ENCODE measurements at regions not wholly inside any gene's neighbourhood (a gene's known extent, or its start where the extent isn't known, plus 50 kb on each side); places are given as distances from the start of the nearest gene placed in this dataset.

DNA sequence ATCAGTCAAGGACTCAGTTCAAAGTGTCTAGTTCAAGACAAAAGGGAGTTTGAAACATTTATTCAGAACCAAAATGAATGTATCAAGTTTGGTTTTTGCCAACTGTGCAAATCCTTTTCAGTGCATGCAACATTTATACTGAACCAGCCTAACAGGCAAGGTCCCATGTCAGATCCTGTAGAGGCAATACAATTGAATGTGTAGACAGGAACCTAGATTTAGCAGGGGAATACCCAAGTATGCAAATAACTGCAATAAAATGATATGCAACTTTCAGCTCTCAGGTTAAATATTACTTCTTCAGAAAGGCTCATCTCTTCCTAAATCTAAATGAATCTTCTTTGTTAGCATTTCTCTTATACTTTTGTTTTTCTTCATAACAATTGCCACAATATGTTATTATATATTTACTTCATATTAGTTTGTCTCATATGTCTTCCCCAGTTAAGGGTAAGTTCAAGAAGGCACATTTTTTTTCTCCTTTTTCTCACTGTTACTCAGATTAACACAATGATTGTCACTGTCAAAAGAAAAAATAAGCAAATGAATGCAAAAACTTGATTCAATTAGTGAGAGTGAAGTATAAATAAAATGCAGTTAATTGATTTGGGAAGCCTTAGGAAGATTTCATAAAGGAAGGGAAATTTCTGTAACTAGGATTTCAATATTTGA is 163.9 kb upstream of the RASA1 start:
- Histone ChIP-seq H3K4me1 (ENCODE audit: control insufficient read depth in 3 of 3, insufficient read depth in 3 of 3, low read length in 3 of 3) (no peaks in the 10 kb centered on the region), H3K9ac (ENCODE audit: low read depth in 1 of 3, low read length in 3 of 3) (no peak overlapping the region), H3K9me3 (ENCODE audit: control insufficient read depth in 3 of 3, low read length in 3 of 3) (peaks cover 0 to 2% (median 0%) of the 10 kb centered on the region in 3 donors), H3K27me3 (ENCODE audit: control insufficient read depth in 3 of 3, insufficient read depth in 3 of 3, low read length in 3 of 3) (no peaks in the 10 kb centered on the region), H3K36me3 (ENCODE audit: control insufficient read depth in 3 of 3, insufficient read depth in 3 of 3, low read length in 3 of 3) (no peaks in the 10 kb centered on the region), H3K4me3 (ENCODE audit: low read length in 3 of 3) (no peak overlapping the region), H3K27ac (ENCODE audit: low read depth, low read length) (no peak overlapping the region)

DNA sequence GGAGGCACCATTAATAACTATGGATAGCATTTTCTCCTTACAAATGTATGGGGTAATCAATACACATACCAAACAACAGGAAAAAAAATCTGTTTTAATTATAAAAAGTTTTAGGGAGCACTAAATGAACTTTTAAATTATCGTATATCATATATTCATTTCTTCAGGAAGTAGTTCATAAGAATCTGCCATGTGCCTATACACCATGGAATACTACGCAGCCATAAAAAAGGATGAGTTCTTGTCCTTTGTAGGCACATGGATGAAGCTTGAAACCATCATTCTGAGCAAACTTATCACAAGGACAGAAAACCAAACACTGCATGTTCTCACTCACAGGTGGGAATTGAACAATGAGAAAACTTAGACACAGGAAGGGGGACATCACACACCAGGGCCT is 162.1 kb upstream of the RASA1 start:
- H3K4me3 ChIP-seq (ENCODE audit: low read length in 3 of 3): no peak overlapping the region
- H3K27ac ChIP-seq (ENCODE audit: low read depth, low read length): no peak overlapping the region
- H3K36me3 ChIP-seq (ENCODE audit: control insufficient read depth in 3 of 3, insufficient read depth in 3 of 3, low read length in 3 of 3): no peaks in the 10 kb centered on the region
- H3K4me1 ChIP-seq (ENCODE audit: control insufficient read depth in 3 of 3, insufficient read depth in 3 of 3, low read length in 3 of 3): no peaks in the 10 kb centered on the region
- peaks cover 0 to 2% (median 0%) of the 10 kb centered on the region in 3 donors for H3K9me3 ChIP-seq (ENCODE audit: control insufficient read depth in 3 of 3, low read length in 3 of 3)
- H3K27me3 ChIP-seq (ENCODE audit: control insufficient read depth in 3 of 3, insufficient read depth in 3 of 3, low read length in 3 of 3): no peaks in the 10 kb centered on the region
- H3K9ac ChIP-seq (ENCODE audit: low read depth in 1 of 3, low read length in 3 of 3): no peak overlapping the region

DNA sequence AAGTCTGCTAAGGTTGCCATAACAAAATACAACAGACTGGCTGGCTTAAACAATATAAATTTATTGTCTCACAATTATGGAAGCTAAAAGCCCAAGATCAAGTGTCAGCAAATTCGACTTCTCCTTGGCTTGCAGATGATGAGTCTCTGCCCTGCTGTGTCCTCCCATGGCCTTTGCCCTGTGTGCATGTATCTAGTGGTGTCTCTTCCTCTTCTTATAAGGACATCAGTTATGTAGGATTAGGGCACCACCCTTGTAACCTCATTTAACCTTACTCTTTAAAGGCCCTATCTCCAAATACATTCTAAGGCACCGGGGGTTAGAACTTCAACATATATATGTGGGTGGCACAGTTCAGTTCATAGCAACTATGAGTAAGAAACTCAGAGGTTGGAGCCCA is 157.9 kb upstream of the RASA1 start:
- H3K9ac ChIP-seq (ENCODE audit: low read depth in 1 of 3, low read length in 3 of 3): no peak overlapping the region
- no peaks in the 10 kb centered on the region for H3K27me3 ChIP-seq (ENCODE audit: control insufficient read depth in 3 of 3, insufficient read depth in 3 of 3, low read length in 3 of 3)
- H3K4me1 ChIP-seq (ENCODE audit: control insufficient read depth in 3 of 3, insufficient read depth in 3 of 3, low read length in 3 of 3): no peaks in the 10 kb centered on the region
- no peaks in the 10 kb centered on the region for H3K36me3 ChIP-seq (ENCODE audit: control insufficient read depth in 3 of 3, insufficient read depth in 3 of 3, low read length in 3 of 3)
- no peak overlapping the region for H3K27ac ChIP-seq (ENCODE audit: low read depth, low read length)
- H3K9me3 ChIP-seq (ENCODE audit: control insufficient read depth in 3 of 3, low read length in 3 of 3): peaks cover 0 to 2% (median 0%) of the 10 kb centered on the region in 3 donors
- H3K4me3 ChIP-seq (ENCODE audit: low read length in 3 of 3): no peak overlapping the region

DNA sequence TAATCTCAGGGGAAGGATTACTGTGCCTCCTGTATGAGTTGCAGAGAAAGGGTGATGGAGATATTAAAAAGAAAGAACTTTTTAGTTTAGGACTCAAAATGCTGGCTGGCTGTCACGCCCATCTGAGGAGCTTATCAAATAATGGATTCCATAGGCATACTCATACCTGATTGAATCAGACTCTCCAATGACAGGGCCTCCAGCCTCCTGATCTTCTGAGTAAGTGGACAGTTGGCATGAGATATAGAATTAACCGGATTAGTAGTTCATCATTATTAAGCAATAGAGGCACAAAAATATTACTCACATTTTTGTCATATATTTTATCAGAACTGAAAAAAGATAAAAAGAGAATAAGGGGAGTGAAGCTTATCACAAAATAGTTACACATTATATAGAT is 157.0 kb upstream of the RASA1 start:
- Histone ChIP-seq H3K27me3 (ENCODE audit: control insufficient read depth in 3 of 3, insufficient read depth in 3 of 3, low read length in 3 of 3) (no peaks in the 10 kb centered on the region), H3K4me1 (ENCODE audit: control insufficient read depth in 3 of 3, insufficient read depth in 3 of 3, low read length in 3 of 3) (no peaks in the 10 kb centered on the region), H3K9me3 (ENCODE audit: control insufficient read depth in 3 of 3, low read length in 3 of 3) (no peaks in the 10 kb centered on the region), H3K9ac (ENCODE audit: low read depth in 1 of 3, low read length in 3 of 3) (no peak overlapping the region), H3K36me3 (ENCODE audit: control insufficient read depth in 3 of 3, insufficient read depth in 3 of 3, low read length in 3 of 3) (no peaks in the 10 kb centered on the region), H3K4me3 (ENCODE audit: low read length in 3 of 3) (no peak overlapping the region), H3K27ac (ENCODE audit: low read depth, low read length) (no peak overlapping the region)

DNA sequence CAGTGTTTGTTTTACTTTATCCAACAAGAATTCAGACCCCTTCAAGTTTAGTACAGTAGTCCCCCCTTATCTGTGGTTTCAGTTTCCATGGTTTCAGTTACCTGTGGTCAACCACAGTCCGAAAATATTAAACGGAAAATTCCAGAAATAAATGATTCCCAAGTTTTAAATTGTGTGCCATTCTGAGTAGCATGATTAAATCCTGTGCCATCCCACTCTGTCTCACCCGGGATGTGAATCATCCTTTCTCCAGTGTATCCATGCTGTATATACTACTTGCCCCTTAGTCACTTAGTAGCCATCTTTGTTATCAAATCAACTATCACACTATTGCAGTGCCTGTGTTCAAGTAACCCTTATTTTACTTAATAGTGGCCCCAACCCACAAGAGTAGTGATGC is 153.8 kb upstream of the RASA1 start:
- Histone ChIP-seq H3K9ac (ENCODE audit: low read depth in 1 of 3, low read length in 3 of 3) (no peak overlapping the region), H3K27me3 (ENCODE audit: control insufficient read depth in 3 of 3, insufficient read depth in 3 of 3, low read length in 3 of 3) (no peaks in the 10 kb centered on the region), H3K36me3 (ENCODE audit: control insufficient read depth in 3 of 3, insufficient read depth in 3 of 3, low read length in 3 of 3) (no peaks in the 10 kb centered on the region), H3K4me1 (ENCODE audit: control insufficient read depth in 3 of 3, insufficient read depth in 3 of 3, low read length in 3 of 3) (no peaks in the 10 kb centered on the region), H3K9me3 (ENCODE audit: control insufficient read depth in 3 of 3, low read length in 3 of 3) (no peaks in the 10 kb centered on the region), H3K27ac (ENCODE audit: low read depth, low read length) (no peak overlapping the region), H3K4me3 (ENCODE audit: low read length in 3 of 3) (no peak overlapping the region)

DNA sequence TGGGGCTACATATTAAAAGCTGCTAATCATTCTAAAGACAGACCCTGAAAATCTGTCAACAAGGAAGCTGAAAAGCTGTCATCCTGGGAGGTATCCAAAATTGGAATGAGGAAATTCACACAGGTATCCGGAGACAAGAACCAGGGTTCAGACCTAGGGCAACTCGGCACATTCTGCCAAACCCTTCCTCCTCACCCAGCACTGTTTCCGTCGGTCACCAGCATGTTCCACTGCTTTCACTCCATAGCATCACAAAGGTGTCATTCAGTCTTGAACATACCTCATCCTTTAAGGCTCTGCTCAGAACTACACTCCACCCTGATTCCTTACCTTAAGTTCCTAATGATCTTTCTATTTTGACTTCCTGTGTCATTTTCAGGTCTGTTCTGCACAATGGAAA is 153.1 kb upstream of the RASA1 start:
- Histone ChIP-seq H3K4me3 (ENCODE audit: low read length in 3 of 3) (no peak overlapping the region), H3K27ac (ENCODE audit: low read depth, low read length) (no peak overlapping the region), H3K36me3 (ENCODE audit: control insufficient read depth in 3 of 3, insufficient read depth in 3 of 3, low read length in 3 of 3) (no peaks in the 10 kb centered on the region), H3K27me3 (ENCODE audit: control insufficient read depth in 3 of 3, insufficient read depth in 3 of 3, low read length in 3 of 3) (no peaks in the 10 kb centered on the region), H3K4me1 (ENCODE audit: control insufficient read depth in 3 of 3, insufficient read depth in 3 of 3, low read length in 3 of 3) (no peaks in the 10 kb centered on the region), H3K9ac (ENCODE audit: low read depth in 1 of 3, low read length in 3 of 3) (no peak overlapping the region), H3K9me3 (ENCODE audit: control insufficient read depth in 3 of 3, low read length in 3 of 3) (no peaks in the 10 kb centered on the region)

DNA sequence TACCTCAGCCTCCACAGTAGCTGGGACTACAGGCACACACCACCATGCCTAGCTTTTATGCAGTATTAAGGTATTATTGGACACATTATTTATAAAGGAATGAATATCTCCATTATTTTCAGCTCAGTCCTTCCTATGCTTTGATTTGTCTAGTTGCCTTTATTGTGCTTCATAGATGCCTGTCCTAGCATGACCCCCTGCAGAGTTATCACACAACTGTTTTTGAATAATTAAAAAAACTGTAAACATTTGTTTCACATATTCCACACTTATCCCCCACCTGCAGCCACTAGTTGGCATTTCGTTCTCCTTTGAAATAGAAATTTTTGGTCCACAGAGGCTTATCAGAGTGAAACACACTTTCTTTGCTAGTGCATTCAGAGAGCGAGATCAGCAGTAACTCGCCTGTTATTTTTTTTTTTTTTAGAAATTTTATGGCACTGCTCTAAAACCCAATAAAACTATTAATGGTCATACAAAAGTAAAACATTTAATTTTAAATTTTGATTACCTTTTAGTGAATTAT is 151.8 kb upstream of the RASA1 start:
- no peak overlapping the region for H3K9ac ChIP-seq (ENCODE audit: low read depth in 1 of 3, low read length in 3 of 3)
- no peaks in the 10 kb centered on the region for H3K4me1 ChIP-seq (ENCODE audit: control insufficient read depth in 3 of 3, insufficient read depth in 3 of 3, low read length in 3 of 3)
- H3K27me3 ChIP-seq (ENCODE audit: control insufficient read depth in 3 of 3, insufficient read depth in 3 of 3, low read length in 3 of 3): no peaks in the 10 kb centered on the region
- H3K27ac ChIP-seq (ENCODE audit: low read depth, low read length): no peak overlapping the region
- H3K4me3 ChIP-seq (ENCODE audit: low read length in 3 of 3): no peak overlapping the region
- no peaks in the 10 kb centered on the region for H3K9me3 ChIP-seq (ENCODE audit: control insufficient read depth in 3 of 3, low read length in 3 of 3)
- H3K36me3 ChIP-seq (ENCODE audit: control insufficient read depth in 3 of 3, insufficient read depth in 3 of 3, low read length in 3 of 3): no peaks in the 10 kb centered on the region

DNA sequence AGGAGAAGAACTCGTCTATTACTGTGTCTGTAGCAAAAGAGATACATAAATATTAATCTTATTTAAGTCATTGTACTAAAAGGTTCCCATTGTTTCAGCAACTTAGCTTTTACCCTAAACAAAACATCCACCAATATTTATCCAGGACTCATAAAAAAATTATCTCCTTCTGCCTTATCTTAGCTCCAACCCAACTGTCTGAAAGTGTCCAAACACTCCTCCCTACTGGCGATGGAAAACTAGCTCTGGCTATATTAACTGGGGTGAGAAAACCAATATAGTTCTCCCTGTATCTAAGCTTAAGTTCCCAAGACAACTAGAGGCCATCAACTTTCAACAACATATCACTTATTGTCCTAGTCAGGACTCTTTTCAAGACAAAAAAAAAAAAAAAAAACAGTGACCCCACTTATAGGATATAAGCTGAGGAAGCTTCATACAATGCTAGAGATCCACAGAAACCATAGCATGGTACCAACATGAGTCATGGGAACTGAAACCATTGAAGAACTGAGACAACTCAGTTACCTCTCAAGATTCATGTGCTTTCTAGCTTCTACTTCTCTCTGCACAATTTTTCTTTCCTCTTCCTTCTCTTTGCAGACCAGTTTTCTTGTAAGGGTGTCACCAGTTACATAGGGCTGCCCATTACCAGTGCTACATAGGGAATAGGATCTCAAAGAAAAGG is 150.7 kb upstream of the RASA1 start:
- Histone ChIP-seq H3K27me3 (ENCODE audit: control insufficient read depth in 3 of 3, insufficient read depth in 3 of 3, low read length in 3 of 3) (no peaks in the 10 kb centered on the region), H3K4me1 (ENCODE audit: control insufficient read depth in 3 of 3, insufficient read depth in 3 of 3, low read length in 3 of 3) (no peaks in the 10 kb centered on the region)

DNA sequence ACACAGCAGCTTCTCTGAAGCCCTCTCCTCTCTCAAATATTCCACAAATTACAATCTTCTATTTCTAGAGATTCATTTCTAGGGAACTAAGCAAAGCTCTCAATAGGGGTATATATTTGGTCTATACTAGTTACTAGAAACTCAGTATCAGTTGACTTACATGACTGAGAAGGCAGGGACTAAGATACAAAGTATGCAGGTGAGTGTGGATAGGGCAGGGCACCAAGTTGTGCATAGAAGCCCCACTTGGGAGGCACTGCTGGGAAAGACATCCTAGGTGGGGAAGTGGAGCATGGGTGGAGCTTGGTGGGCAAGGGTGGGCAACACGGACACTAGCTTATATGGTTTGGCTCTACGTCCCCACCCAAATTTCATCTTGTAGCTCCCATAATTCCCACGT is 148.1 kb upstream of the RASA1 start:
- H3K4me1 ChIP-seq (ENCODE audit: control insufficient read depth in 3 of 3, insufficient read depth in 3 of 3, low read length in 3 of 3): no peaks in the 10 kb centered on the region
- no peaks in the 10 kb centered on the region for H3K36me3 ChIP-seq (ENCODE audit: control insufficient read depth in 3 of 3, insufficient read depth in 3 of 3, low read length in 3 of 3)
- no peaks in the 10 kb centered on the region for H3K27me3 ChIP-seq (ENCODE audit: control insufficient read depth in 3 of 3, insufficient read depth in 3 of 3, low read length in 3 of 3)
- no peak overlapping the region for H3K4me3 ChIP-seq (ENCODE audit: low read length in 3 of 3)
- no peaks in the 10 kb centered on the region for H3K9me3 ChIP-seq (ENCODE audit: control insufficient read depth in 3 of 3, low read length in 3 of 3)
- H3K9ac ChIP-seq (ENCODE audit: low read depth in 1 of 3, low read length in 3 of 3): no peak overlapping the region
- no peak overlapping the region for H3K27ac ChIP-seq (ENCODE audit: low read depth, low read length)

More for the DNA sequence above, 150.7 kb upstream of the RASA1 start:
- Histone ChIP-seq H3K9me3 (ENCODE audit: control insufficient read depth in 3 of 3, low read length in 3 of 3) (no peaks in the 10 kb centered on the region), H3K36me3 (ENCODE audit: control insufficient read depth in 3 of 3, insufficient read depth in 3 of 3, low read length in 3 of 3) (no peaks in the 10 kb centered on the region), H3K27ac (ENCODE audit: low read depth, low read length) (no peak overlapping the region), H3K4me3 (ENCODE audit: low read length in 3 of 3) (no peak overlapping the region), H3K9ac (ENCODE audit: low read depth in 1 of 3, low read length in 3 of 3) (no peak overlapping the region)

DNA sequence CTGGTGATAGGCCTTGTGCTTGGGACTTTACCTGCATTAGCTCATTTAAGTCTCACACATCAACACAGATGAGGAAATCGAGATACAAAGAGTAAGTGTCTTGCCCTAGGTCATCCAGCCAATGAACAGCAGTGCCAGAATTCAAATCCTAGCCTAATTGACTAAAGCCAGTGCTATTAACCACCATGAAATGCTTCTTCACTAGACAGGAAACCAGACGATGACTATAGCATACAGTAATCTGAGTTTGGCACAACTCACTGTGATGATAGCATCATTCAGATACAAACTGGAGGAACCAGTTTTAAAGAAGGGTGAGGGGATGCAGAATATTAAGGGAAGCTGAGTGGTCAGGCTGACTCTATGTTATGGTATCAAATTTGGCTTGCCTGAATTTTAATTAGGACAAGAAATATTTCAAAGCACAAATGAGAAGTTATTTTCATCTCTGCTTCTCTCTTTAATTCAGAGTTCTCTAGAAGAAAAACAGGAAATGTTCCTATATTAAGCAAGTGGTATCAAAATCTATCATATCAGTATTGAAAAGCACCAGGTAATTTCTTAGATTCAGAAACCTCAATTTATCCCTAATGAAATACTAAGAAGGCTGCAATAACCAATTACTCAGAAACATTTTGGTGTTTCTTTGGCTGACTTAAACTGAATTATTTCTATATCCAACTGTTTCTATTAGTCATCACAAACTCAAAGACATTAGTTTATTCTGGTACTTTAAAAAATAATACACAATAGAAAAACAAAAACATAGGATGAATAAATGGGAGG is 147.0 kb upstream of the RASA1 start:
- Histone ChIP-seq H3K4me3 (ENCODE audit: low read length in 3 of 3) (no peak overlapping the region), H3K4me1 (ENCODE audit: control insufficient read depth in 3 of 3, insufficient read depth in 3 of 3, low read length in 3 of 3) (no peaks in the 10 kb centered on the region), H3K36me3 (ENCODE audit: control insufficient read depth in 3 of 3, insufficient read depth in 3 of 3, low read length in 3 of 3) (no peaks in the 10 kb centered on the region), H3K27me3 (ENCODE audit: control insufficient read depth in 3 of 3, insufficient read depth in 3 of 3, low read length in 3 of 3) (no peaks in the 10 kb centered on the region), H3K27ac (ENCODE audit: low read depth, low read length) (no peak overlapping the region), H3K9me3 (ENCODE audit: control insufficient read depth in 3 of 3, low read length in 3 of 3) (no peaks in the 10 kb centered on the region), H3K9ac (ENCODE audit: low read depth in 1 of 3, low read length in 3 of 3) (no peak overlapping the region)

Measured in skeletal muscle tissue (tissue), 3 donors.